T-cell (primary cell): ENCODE measurements at regions not wholly inside any gene's neighbourhood (a gene's known extent, or its start where the extent isn't known, plus 50 kb on each side); places are given as distances from the start of the nearest gene placed in this dataset.

Source experiments
- ATAC-seq, 4 experiments: fragments of 200-7000 bp in 3 of 4; fragments of 150-1000 bp in 1 of 4; cut with Tn5 transposase; replicated peaks in 1 of 4; 1 replicate in 3 of 4; 2 replicates in 1 of 4; pipeline ENCODE4 v1.10.0; 2021; ENCODE audit warnings: moderate library complexity in 3 of 4, mild to moderate bottlenecking in 2 of 4, moderate number of reproducible peaks in 1 of 4
- CTCF ChIA-PET, 2 donors: fragments of 300-600 bp; sonication (Branson Sonifier 250); formaldehyde crosslinking; loops; one replicate each; lab custom pipeline; 2022; ENCODE audit warnings: antibody characterized with exemption in 2 of 2; lab: Charles Lee
- POLR2A ChIA-PET, 2 donors: fragments of 300-600 bp; sonication (Branson Sonifier 250); formaldehyde crosslinking; loops; one replicate each; lab custom pipeline; 2022; ENCODE audit warnings: antibody characterized with exemption in 2 of 2; lab: Charles Lee
- DNase-seq, 35 experiments: peaks; one replicate each; pipeline versions ENCODE4 v3.0.0 to v3.0.0-alpha.2; 2013 to 2023
- H3K27ac ChIP-seq: one replicate; pipeline ENCODE4 v1.5.1; 2013; ENCODE audit warnings: low read length
- H3K27me3 ChIP-seq, 2 experiments: replicated peaks in 1 of 2; 1 replicate in 1 of 2; 2 replicates in 1 of 2; pipeline versions ENCODE4 v1.6.1 to v1.7.0; 2013; ENCODE audit warnings: low read length in 1 of 2, mixed read lengths in 1 of 2; ENCODE audit not compliant: control insufficient read depth in 2 of 2, insufficient read depth in 2 of 2; ENCODE audit errors: extremely low read depth in 1 of 2
- H3K36me3 ChIP-seq, 2 donors: 1 replicate in 1 of 2; 2 replicates in 1 of 2; pipeline versions ENCODE4 v1.6.1 to v1.7.0; 2013; ENCODE audit warnings: low read length in 1 of 2; ENCODE audit not compliant: control insufficient read depth in 2 of 2, insufficient read depth in 1 of 2; ENCODE audit errors: extremely low read depth in 1 of 2
- H3K4me1 ChIP-seq, 2 experiments: 1 replicate in 1 of 2; 2 replicates in 1 of 2; pipeline versions ENCODE4 v1.6.1 to v1.7.0; 2013; ENCODE audit warnings: low read length in 2 of 2, mixed read lengths in 1 of 2; ENCODE audit not compliant: insufficient read depth in 2 of 2, control insufficient read depth in 1 of 2; ENCODE audit errors: extremely low read depth in 1 of 2
- H3K4me3 ChIP-seq, 2 donors: 1 replicate in 1 of 2; 2 replicates in 1 of 2; pipeline versions ENCODE4 v1.5.1 to v1.7.0; 2013; ENCODE audit warnings: mild to moderate bottlenecking in 2 of 2, low read length in 1 of 2, moderate library complexity in 1 of 2; ENCODE audit not compliant: control insufficient read depth in 1 of 2; ENCODE audit errors: extremely low read depth in 1 of 2
- H3K9me3 ChIP-seq: 2 replicates; pipeline ENCODE4 v1.7.0; 2013
- H3K27ac Mint-ChIP-seq, 2 donors: one replicate each; pipeline ENCODE4 v1.8.0; 2020 to 2021; ENCODE audit warnings: mild to moderate bottlenecking in 2 of 2, mixed read lengths in 2 of 2
- H3K27me3 Mint-ChIP-seq, 2 donors: one replicate each; pipeline ENCODE4 v1.8.0; 2021 to 2022; ENCODE audit warnings: mixed read lengths in 2 of 2
- H3K36me3 Mint-ChIP-seq: one replicate; pipeline ENCODE4 v1.8.0; 2021; ENCODE audit warnings: mixed read lengths
- H3K4me1 Mint-ChIP-seq, 3 donors: one replicate each; pipeline ENCODE4 v1.8.0; 2020 to 2022; ENCODE audit warnings: mixed read lengths in 3 of 3, mild to moderate bottlenecking in 1 of 3
- H3K4me3 Mint-ChIP-seq, 3 donors: one replicate each; pipeline ENCODE4 v1.8.0; 2020 to 2022; ENCODE audit warnings: mild to moderate bottlenecking in 3 of 3, mixed read lengths in 3 of 3, moderate library complexity in 3 of 3
- H3K9me3 Mint-ChIP-seq, 3 donors: one replicate each; pipeline ENCODE4 v1.8.0; 2020 to 2022; ENCODE audit warnings: mixed read lengths in 3 of 3
- WGBS: methylation state at CpG from one replicate; pipeline ENCODE4 v1.1.5; 2013; ENCODE audit warnings: missing lambda C conversion rate; ENCODE audit not compliant: insufficient coverage; 5-methylcytosine and 5-hydroxymethylcytosine counted together

DNA sequence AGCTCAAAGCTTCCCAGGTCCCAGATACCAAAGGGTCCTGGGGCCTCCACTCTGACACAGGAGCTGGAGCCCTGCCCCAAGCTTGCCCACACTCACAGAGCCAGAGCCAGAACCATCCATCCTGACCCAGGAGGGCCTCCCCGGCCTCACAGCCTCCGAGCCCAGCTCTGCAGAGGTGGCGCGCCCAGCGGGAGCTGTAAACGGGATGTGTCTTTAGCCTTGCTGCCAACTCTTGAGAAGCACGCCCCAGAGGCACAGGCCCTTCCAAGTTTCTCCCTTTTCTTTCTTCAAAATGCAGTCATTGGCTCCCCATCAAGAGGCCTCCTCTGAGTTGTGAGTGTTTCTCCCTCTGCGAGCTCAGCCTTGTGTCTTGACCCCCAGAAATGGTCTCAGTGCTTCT lies 75.0 kb downstream of the PDGFA start:
- Histone ChIP-seq H3K36me3 (no peaks in the 10 kb centered on the region), H3K27me3 (peaks cover 0 to 6% of the 10 kb centered on the region in 2 experiments), H3K4me1 (peaks cover 0 to 3% of the 10 kb centered on the region in 2 experiments), H3K9me3 (no peaks in the 10 kb centered on the region), H3K4me3 (no peak overlapping the region), H3K27ac (no peak overlapping the region)
- DNase-seq (no peak), ATAC-seq (no peak)
- Mint-ChIP-seq H3K4me1 (peaks cover 1 to 4% (median 2%) of the 10 kb centered on the region in 3 donors), H3K9me3 (no peaks in the 10 kb centered on the region), H3K36me3 (no peaks in the 10 kb centered on the region), H3K4me3 (no peak overlapping the region), H3K27me3 (no peaks in the 10 kb centered on the region), H3K27ac (no peak overlapping the region)
- CTCF ChIA-PET, result no interaction called here
- WGBS, result 89% methylated on average over 7 of the region's 8 CpGs
- POLR2A ChIA-PET, result no interaction called here

DNA sequence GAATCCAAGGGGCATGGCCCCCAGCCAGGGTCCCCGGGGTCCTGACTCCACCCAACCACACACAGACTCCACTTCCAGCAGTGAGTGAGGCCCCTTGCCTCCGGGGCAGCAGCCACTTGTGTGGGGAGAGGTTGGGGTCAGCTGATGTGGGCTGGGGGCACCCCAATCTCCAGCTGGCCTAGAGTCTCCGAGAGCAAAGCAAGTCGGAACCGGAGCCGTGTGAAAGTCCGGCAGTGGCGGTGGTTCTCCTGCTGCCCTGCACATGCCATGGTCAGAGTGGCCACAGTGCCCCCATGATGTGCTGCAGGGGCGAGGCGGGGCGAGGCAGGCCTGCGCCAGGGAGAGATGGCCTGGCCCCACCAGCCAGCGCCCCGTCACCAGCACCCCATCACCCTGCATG lies 74.6 kb downstream of the PDGFA start:
- WGBS, result 92% methylated on average over 10 of the region's 14 CpGs
- H3K4me1 Mint-ChIP-seq, result peaks cover 1 to 6% (median 5%) of the 10 kb centered on the region in 3 donors
- ATAC-seq (no peak), DNase-seq (no peak)
- H3K4me3 Mint-ChIP-seq, result no peak overlapping the region
- H3K27me3 ChIP-seq, result peaks cover 0 to 6% of the 10 kb centered on the region in 2 experiments
- no peaks in the 10 kb centered on the region for H3K36me3 Mint-ChIP-seq
- ChIA-PET CTCF (no interaction called here), POLR2A (no interaction called here)
- H3K27me3 Mint-ChIP-seq, result no peaks in the 10 kb centered on the region
- no peak overlapping the region for H3K27ac Mint-ChIP-seq
- no peak overlapping the region for H3K4me3 ChIP-seq
- H3K27ac ChIP-seq, result no peak overlapping the region
- peaks cover 0 to 5% of the 10 kb centered on the region in 2 experiments for H3K4me1 ChIP-seq
- H3K36me3 ChIP-seq, result no peaks in the 10 kb centered on the region
- no peaks in the 10 kb centered on the region for H3K9me3 Mint-ChIP-seq
- no peaks in the 10 kb centered on the region for H3K9me3 ChIP-seq

DNA sequence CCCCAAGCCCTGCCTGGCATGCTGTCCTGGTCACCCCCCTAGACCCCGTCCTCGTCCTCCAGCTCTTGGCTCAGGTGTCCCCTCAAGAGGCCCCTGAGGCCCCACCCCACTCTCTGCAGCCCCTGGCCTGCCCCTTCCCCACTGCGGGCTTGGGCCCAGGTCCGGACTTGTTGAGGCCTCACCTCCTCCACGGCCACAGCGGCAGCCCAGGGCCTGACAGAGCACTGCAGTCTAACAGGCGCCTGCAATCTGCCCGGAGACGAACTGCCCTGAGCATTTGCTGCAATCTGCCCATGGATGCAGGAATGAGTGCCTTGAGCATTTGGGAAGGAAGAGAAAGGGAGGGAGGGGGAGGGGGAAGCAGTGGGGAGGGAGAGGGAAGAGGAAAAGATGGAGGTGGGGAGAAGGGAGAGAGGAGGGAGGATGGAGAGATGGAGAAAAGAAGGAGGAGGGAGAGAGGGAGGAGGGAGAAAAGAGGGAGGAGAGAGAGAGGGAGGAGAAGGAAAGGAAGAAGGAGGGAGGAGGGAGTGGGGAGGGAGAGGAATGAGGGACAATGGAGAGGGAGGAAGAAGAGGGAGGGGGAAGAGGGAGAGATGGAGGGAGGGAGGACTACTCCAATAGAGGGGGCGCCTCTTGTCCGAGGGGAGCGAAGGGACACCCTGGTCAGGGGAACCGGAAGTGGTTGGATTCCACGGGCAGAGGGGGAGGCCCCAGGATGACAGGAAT lies 73.9 kb downstream of the PDGFA start:
- Mint-ChIP-seq H3K27ac (no peak overlapping the region), H3K4me3 (no peak overlapping the region), H3K27me3 (no peaks in the 10 kb centered on the region), H3K9me3 (no peaks in the 10 kb centered on the region), H3K4me1 (peaks cover 1 to 7% (median 5%) of the 10 kb centered on the region in 3 donors), H3K36me3 (no peaks in the 10 kb centered on the region)
- no peaks in the 10 kb centered on the region for H3K36me3 ChIP-seq
- H3K9me3 ChIP-seq, result no peaks in the 10 kb centered on the region
- no peak overlapping the region for H3K27ac ChIP-seq
- DNase-seq (no peak), ATAC-seq (no peak)
- WGBS, result 91% methylated on average over 14 of the region's 14 CpGs
- peaks cover 4 to 5% of the 10 kb centered on the region in 2 experiments for H3K4me1 ChIP-seq
- no peak overlapping the region for H3K4me3 ChIP-seq
- peaks cover 0 to 8% of the 10 kb centered on the region in 2 experiments for H3K27me3 ChIP-seq
- ChIA-PET CTCF (no interaction called here), POLR2A (no interaction called here)

DNA sequence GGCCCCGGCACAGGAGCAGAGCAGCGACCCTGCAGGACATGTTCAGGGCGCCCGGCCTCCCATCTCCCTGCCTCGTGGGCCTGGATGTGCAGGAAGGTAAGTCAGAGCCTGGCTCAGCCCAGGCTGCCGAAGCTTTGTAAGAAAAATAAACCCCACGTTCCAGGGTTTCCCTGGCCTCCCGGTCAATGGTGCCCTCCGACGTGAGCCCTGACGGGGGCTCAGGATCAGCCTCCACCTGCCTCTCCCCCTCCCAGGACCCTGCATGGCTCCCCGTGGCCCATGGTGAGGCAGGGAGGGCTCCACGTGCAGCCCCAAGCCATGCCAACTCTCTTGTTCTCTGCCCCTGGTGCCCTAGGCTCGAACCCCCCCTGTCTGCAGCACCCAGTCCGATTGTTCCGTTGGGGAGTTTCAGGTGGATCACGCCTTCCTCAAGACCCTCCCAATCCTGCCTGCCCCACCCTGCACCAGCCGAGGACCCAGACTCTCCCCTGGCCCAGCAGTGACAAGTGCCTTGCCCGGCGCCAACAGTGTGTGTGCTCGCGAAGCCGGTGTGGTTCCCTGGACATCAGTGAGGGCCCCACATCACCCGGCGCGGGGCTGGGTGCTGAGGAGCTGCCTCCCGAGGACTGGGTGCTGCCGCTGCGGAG lies 73.2 kb downstream of the PDGFA start:
- no peak overlapping the region for H3K4me3 Mint-ChIP-seq
- no peak overlapping the region for H3K27ac ChIP-seq
- H3K9me3 ChIP-seq, result no peaks in the 10 kb centered on the region
- H3K27ac Mint-ChIP-seq, result no peak overlapping the region
- H3K9me3 Mint-ChIP-seq, result no peaks in the 10 kb centered on the region
- peaks cover 0 to 6% of the 10 kb centered on the region in 2 donors for H3K27me3 Mint-ChIP-seq
- ChIA-PET POLR2A (no interaction called here), CTCF (no interaction called here)
- H3K27me3 ChIP-seq, result peaks cover 0 to 12% of the 10 kb centered on the region in 2 experiments
- peaks cover 3 to 13% (median 12%) of the 10 kb centered on the region in 3 donors for H3K4me1 Mint-ChIP-seq
- no peaks in the 10 kb centered on the region for H3K36me3 Mint-ChIP-seq
- H3K4me3 ChIP-seq, result no peak overlapping the region
- no peaks in the 10 kb centered on the region for H3K36me3 ChIP-seq
- H3K4me1 ChIP-seq, result peaks cover 7 to 8% of the 10 kb centered on the region in 2 experiments
- DNase-seq (no peak), ATAC-seq (no peak)
- WGBS, result 82% methylated on average over 25 of the region's 29 CpGs
